Muscle of arm (tissue), 1 donor: ENCODE measurements at regions not wholly inside any gene's neighbourhood (a gene's known extent, or its start where the extent isn't known, plus 50 kb on each side); places are given as distances from the start of the nearest gene placed in this dataset.
"Not testable (repeated sequence)": the region's sequence is repeated elsewhere in the genome, so short reads cannot be mapped to it uniquely, and the experiment has no call there.

ENCODE experiments used
- DNase-seq: peaks from one replicate; pipeline ENCODE4 v3.0.0-alpha.2; 2013

DNA sequence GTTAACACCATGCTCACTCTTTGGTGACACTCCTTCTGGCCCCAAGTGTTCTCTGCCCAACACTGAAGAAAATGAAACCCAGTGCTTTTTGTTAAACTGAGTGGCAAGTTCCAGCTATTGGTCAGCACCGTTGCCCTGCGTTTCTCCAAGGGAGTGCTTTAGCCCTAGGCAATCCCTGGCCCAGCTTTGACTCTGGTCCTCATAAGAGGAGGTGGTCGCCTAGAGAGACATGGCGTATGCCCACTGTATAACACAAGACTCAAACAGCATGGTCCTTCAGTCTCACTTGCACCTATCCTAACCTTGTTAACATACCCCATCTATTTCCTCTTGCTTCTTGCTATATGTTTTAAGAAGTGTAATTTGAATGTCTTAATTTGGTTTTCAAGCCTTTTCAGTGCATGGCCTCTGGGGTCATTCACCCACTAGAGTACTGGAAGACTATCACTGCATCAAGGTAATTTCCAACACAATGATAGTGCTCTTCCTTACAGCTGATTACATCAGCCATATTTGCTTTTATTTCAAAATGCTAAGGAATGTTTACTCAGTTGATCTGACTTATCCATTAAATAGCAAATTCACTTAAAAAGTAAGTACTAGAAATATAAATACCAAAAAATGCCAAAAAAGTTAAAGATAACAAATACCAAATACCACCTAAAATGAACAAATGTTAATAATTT is 190.5 kb upstream of the SOX21 start:
- no peak for DNase-seq

DNA sequence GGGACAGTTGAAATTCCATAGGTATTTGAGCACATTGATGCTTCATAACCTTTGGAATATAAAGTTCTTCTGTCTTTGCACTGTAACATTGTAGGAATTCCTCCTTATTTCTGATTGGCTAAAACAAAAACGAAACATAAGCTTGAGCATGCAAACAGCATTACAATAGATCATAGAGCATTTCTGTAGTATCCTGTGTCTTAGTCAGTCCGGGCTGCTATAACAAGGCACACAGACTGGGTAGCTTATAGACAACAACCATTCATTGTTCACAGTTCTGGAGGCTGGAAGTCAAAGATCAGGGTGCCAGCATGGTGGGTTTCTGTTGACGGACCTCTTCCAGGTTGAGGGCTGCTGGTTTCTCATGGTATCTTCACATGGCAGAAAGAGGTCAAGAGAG is 188.7 kb upstream of the SOX21 start:
- DNase-seq = no peak

DNA sequence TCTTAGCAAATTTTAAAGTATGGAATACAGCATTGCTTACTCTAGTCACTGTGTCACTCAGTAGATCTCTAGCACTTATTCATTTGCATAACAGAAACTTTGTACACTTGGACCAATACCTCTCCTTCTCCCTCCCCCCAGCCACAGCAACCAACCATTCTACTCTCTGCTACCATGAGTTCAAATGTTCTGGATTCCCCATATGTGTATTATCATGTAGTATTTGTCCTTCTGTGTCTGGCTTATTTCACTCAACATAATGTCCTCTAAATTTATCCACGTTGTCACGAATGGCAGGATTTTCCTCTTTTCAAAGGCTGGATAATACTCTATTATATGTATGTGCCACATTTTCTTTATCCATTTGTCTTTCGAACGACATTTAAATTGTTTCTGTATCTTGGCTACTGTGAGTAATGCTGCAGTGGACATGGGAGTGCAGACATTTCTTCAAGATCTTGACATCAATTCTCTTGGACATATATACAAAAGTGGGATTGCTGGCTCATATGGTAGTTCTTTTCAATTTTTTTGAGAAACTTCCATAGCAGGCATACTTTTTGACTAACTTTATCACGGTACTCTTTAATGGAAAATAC is 184.5 kb upstream of the SOX21 start:
- no peak for DNase-seq

DNA sequence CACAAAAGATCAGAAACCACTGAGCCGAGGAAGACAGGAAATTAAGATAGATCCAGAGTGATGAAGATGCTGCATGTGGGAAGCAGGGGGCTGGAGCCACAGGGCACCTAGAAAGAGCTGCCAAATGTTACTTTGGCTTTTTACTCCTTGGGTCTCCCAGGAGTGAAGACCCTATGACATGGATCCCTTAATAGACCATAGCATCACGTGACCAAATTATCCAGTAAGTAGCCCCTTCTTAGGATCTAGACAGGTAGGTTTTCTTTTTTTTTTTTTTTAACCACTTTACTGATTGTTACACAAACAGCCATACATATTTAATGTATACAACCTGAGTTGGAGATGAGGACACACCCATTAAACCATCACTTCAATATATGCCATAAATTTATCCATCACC is 183.9 kb upstream of the SOX21 start:
- DNase-seq = no peak

DNA sequence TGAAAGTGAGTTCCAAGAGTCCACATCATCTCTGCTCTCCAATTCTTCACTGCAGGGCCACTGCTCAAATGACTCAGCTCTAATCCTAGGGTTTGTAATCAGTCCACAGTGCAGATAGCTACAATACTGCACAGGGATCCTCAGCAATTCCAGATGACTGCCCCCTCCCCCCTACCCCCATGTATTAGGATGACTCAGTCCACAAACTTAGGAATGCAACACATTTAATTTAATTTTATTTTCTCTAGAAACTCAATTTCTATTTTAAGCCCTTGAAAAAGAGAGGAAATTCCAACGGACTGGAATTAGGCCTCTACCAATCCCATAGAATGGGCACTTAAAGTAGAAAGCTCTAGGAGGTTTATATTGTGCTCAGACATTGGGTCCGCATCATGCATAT is 173.8 kb upstream of the SOX21 start:
- no peak for DNase-seq

DNA sequence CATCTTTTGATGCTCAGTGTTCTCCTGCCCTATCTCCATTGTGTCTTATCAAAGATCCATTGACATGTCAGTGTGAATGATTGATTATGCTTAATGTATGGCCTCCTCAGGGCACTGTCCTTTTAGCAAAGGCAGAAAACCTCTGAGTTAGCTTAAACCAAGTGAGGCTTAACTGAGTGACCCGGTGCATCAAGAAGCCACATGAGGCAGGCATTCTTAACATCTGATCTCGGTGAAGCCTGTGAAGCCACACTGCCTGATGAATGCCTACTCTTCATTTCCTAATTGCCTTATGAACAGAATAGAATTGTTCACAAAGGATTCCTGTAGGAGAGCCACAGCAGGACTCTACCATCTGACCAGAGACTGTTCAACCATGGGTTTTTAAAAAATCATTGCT is 168.1 kb upstream of the SOX21 start:
- no peak for DNase-seq

DNA sequence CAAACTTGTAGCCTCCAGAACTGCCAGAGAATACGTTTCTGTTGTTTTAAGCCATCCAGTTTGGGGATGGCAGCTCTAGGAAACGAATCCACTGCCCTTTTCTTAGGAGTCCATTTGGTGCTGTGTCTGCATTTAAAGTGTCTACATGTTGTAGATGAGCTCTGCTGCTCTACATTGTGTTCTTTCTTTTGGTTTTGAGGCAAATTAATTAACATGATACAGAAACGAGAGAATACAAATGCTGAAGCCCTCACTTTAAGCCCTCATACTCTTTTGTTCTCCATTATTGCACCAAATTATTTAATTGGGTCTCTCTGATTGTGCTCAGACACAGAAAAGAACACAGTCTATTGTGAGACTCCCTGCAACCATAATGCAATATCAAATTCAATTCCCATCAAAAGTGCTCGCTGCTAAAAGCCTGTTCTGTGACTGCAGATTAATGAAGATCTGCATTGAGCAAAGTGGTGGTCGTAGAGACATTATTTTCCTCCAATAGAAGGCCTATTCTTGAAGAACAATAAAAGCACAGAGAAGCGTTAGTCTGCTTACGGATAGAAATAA is 166.3 kb upstream of the SOX21 start:
- no peak for DNase-seq

DNA sequence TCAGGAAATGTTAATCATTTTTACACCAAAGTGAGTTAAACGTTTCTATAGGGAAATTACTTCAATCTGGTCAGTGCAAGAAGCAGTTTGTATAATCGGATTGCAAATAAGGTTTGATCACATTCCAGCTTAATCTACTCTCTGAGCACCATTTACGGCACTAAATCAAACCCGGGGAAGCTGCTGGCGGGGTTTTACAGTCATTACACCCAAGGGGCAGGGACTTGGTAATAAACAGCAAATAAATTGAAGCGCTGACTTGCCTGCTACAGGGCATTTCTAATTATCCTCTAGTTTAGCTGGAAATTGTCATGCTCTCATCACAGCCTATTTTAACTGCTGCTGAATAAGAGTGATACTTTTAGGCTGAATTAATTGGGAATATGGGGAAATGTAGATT is 152.1 kb upstream of the SOX21 start:
- no peak for DNase-seq

DNA sequence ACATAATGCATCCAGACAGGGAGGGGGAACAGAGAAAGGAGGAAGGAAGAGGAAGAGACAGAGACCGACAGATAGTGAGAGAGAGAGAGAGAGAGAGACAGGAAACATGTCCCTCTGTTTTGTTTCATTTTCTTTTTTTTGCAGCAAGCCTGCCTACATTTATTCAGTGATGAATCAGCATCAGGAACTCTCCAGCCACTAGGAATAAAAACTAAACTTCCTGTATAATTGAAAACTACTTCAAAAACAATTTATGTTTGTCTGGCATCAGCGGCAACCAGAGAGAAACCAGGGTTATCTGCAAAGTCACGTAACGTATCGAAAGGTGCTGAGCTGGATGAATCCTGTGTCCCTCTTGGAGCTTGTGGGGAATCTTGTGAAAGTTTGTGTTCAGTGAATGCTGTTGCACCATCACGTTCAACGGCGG is 148.6 kb upstream of the SOX21 start:
- DNase-seq = no peak

DNA sequence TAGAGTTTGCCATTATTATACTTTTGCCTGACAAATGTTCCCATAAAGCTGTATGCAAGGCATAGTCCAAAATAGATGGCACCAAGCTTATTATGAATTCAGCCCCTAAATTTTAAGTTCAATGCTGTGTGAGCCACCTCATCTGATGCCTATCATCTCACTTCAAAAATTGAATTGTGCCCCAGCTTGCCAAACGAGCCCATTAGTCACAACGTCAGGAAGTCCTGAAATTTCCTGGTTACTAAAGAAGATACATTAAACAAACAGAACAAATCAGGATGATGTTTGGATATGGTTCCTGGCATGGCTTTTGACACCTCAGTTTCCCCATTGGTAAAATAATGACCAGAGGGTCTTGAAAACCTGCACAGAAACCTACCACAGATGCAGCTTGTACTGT is 147.5 kb upstream of the SOX21 start:
- DNase-seq = no peak

DNA sequence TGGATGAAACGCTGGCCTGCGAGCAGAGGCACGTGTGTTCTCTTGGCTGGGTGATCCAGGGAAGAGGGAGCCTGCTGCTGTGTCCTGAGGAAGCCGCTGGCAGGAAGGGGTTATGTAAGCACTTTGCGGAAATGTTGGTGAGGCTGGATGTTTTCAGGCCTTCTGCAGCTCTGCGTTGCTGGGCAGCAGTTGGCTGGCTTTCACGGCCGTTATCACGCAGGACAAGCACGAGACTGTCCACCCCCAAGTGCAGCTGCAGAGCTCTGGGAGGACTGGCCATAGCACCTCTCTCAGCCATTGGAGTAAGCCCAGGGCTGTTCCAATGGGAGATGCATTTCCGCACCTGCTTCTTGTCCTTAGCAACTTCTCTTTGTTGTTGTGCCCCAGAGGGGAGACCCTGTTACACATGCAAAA is 146.9 kb upstream of the SOX21 start:
- DNase-seq = peak; percentile 35

DNA sequence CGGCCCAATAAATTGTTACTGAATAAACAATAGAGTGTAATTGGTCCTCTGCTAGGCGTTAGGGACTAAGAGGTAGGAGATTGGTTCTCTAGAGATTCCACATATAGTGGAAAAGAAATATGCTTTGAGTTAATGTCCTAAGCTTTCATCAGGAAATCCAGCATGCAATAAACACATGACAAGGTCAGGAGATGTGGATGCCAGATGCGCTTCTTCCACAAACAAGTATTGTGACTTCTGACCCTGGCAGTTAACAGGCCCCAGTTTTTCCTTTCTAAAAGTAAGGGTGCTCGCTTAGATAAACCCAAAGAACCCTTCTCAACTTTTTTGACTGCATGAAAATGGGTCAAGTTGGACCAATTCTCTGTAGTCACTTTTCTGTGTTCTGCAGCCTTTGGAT is 146.5 kb upstream of the SOX21 start:
- no peak for DNase-seq

DNA sequence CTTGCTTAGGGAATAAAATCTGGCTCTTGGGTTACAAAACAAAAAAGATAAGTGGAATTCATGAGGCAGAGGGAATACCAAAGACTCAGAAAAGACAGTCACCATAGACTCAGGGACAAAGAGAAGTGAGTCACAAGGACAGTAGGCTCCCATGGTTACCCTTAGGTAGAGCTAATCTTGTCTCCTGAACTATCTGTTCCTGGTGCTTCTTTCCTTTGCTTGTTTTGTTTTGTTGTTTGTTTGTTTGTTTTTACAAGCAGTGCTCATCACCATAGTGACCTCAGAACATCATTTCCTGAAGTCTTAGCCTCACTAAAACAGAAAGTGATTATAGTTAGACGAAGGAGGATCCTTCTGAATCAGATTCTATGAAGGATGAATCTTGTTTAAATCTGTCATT is 142.3 kb upstream of the SOX21 start:
- no peak for DNase-seq

DNA sequence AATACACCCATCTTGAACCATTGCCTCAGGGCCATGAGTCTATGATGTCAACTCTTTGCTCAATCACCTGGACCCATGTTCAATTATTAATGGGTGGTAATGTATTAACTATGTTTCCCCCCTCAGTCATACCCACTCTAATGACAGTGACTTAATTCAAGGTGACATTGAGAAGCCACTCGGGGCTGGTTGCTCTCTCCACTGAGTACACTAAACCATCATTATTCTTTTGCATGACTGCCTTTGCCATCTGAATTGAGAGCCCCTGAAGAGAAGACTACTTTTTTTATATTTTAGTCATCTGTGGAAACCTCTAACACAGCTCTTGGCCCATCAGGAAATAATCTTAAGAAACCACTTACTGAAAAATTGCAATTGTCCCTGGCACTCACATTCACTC is 139.2 kb upstream of the SOX21 start:
- DNase-seq = no peak

DNA sequence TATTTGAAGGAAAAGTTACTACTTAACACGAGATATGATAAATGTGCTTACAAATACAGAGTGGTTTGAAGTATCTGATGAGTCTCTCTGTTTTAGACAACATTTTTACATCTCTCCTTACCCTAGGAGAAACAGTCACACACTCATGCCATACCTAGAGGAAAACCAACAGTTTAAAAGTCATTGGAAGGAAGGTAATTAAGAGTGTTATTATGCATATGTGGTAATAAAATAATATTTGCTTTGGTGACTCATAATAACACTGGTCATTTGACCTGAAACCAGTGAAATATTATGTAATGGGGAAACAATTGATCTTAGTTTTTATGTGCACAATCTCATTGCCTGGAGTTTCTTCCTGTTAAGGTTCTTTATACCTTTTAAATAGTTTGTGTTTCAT is 136.9 kb upstream of the SOX21 start:
- no peak for DNase-seq

DNA sequence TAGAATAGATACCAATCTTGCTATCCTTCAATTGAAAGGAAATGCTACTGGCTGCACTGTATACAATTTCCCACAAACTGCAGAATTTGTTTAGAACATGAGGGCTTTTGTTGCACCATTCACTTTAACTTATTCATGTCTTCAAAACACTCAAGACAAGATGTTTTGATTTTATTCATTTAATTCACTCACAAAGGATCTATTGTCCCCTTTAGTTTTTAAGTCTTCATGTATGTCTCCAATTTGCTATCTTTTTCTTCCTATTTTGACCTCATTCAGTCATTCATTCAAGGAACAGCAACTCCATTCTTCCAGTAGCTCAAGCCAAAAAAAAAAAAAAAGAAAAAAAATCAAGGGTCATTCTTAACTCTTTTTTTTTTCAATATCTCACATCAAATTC is 130.6 kb upstream of the SOX21 start:
- DNase-seq = no peak

DNA sequence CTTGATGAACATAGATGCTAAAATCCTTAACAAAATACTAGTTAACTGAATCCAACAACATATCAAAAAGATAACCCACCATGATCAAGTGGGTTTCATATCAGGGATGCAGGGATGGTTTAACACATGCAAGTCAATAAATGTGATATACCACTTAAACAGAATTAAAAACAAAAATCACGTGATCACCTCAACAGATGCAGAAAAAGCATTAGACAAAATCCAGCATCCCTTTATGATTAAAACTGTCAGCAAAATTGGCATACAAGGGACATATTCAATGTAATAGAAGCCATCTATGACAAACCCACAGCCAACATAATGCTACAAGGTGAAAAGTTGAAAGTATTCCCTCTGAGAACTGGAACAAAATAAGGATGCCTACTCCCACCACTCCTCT is 124.7 kb upstream of the SOX21 start:
- DNase-seq = not testable (repeated sequence)

DNA sequence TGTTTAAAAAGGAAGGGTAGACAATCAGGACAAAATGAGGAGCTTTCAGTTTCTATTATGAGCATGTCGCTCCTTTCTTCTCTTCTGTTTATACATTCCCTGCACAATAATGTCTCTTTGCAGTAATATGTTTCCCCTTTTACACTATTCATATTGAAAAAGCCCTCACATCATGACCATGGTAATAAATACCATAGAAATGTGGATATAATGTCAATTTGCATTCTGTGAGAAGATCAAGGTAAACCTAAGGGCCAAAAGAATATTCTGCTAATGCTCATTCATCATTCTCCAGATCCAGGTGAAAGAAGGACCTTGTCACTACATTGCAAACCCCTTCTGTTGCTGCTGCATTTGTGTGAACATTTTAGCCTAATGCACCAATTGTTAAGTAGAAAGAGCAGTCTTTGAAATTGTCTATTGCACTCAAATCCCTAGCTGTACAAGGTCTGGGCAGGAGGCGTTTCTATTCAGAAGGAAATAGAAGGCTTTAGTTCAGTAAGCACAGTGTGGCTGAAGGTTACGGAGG is 117.6 kb upstream of the SOX21 start:
- no peak for DNase-seq

DNA sequence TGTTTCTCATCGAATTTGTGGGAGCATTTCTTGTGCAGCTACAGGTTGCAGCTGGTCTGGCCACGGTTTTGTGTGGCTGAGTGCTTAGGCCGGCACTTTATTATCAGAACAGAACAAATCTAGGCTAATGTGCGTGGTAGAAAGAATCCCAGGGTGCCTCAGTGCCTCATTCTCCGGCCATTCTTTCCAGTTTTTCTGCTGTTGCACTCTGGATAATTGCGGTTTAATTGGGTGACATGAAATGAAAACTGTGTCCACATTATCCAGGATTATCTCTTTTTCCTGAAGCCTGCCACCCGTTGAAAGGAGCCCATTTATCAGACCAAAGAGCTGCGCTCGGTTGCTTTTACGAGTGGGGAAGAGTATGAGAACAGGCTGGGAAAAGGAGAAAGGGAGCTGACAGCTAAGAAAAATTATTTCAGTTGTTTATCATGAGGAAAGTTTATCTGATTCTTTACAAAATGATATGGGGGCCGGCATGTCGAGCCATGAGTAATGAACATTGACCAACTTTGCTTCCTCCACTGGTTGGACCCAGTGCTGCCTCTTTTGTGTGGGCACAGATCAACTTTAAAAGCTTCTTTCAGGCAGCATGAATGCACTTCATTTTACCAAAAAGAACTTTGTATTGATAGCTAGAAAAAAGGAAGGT is 117.0 kb upstream of the SOX21 start:
- no peak for DNase-seq

DNA sequence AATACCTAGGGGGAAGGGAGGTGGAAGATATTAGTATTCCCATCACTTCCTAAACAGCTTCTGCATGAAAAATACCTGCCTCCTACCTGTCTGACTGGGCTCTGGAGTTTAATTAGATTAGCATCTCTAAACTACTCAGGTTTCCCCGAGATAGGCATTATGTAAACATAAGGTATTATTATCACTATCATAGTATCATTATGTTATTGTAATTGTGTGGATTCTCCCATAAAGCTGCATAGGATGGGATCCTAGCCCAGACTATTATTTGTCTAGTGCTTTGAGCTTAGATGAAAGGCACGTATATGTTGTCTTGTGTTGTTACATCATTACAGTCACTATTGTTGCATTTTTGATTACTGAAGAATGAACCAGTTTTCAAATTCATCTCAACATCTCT is 115.2 kb upstream of the SOX21 start:
- DNase-seq = no peak

DNA sequence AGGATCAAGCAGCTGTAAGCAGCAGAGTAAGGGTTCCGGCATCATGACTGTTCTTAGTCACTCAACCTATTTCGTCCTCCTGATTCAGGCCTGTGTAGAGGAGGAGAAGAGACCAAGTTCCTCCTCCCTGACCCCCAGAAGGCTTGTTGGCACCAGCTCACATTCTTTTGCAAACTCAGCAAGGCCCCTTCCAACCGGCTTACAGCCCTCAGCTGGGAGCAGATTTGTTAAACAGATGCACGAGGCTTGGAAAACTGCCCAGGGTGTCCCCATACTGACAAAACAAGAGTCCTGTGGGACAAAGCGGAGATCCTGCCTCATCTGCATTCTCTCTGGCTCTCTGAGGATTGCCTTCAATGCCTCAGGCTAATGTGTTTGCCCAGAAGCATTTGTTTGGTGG is 113.2 kb upstream of the SOX21 start:
- DNase-seq = peak; percentile 47

DNA sequence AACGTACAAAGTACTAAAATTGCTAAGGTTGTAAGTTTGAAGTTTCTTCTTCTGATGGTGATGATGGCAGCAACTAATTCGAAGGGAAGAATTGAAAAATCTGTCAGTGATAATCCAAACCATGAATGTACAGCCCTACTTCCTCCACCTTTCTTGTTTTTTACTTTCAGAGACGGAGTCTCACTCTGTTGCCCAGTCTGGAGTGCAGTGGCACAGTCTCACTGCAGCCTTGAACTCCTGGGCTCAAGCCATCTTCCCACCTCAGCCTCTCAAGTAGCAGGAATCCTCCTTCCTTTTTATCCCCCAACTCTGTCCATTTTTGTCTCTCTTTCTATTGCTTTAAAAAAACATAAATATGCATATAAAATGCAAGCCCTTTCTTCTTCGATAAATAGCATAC is 112.3 kb upstream of the SOX21 start:
- DNase-seq = no peak

DNA sequence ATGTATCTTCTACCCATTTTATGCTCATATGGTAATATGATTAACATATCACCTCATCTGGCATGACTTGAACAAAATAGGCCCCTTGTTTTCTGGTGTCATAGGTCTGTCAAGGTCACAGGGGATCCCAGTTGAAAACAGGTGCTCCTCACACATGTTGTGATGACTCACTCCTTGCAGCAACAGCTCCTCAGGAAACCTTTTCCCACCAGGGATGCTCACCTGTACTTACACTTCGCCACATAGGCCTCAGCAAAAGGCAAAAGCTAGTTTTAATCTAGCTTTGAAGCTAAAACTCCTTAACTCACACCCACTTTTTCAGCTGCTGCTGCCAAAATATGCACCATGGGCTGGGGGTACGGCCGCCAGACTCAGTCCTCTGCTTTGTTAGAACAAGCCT is 110.0 kb upstream of the SOX21 start:
- DNase-seq = no peak
